GM21447 (cell line): ENCODE measurements at regions not wholly inside any gene's neighbourhood (a gene's known extent, or its start where the extent isn't known, plus 50 kb on each side); places are given as distances from the start of the nearest gene placed in this dataset.

ENCODE experiments used
- ATAC-seq: cut with Tn5 transposase; IDR thresholded peaks from one replicate; pipeline ENCODE4 v1.9.1; 2021; ENCODE audit not compliant: unreplicated experiment

- ATAC-seq, result no peak
Measured at GRCh38 chr7:156487811-156488533, 152.6 kb upstream of the RNF32 start.

- no peak for ATAC-seq
Measured at GRCh38 chr7:156480671-156481070, 159.9 kb upstream of the RNF32 start.

GRCh38 chr7:156479596-156479995, 161.0 kb upstream of the RNF32 start:
- ATAC-seq, result no peak

- no peak for ATAC-seq
Measured at GRCh38 chr7:156478486-156478885, 162.1 kb upstream of the RNF32 start.

- no peak for ATAC-seq
Measured at GRCh38 chr7:156475666-156476065, 164.9 kb upstream of the RNF32 start.

GRCh38 chr7:156475179-156475578, 165.4 kb upstream of the RNF32 start:
- no peak for ATAC-seq

DNA sequence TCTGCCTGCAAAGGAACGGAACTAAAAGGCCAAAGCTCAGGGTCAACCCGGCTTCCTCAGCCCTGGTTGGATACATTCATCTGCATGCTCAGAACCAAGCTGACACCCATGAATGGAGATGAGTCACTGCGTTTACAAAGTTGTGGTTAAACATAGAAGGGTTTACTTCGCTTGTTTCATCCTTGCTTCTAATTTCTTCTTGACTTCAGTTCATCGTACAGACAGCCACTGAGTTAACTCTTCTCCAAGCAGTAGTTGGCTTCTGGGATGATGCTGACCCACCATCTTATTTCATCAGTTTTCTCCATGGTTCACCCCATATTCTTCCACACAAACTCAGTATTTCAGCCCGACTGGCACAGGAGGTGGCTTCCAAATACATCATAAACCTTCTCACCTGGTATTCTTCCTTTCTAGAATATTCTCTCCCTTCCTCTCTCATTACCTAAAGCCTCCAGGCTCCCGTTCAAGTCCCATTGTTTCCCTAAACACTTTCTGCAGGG, 166.3 kb upstream of the RNF32 start:
- ATAC-seq, result no peak

DNA sequence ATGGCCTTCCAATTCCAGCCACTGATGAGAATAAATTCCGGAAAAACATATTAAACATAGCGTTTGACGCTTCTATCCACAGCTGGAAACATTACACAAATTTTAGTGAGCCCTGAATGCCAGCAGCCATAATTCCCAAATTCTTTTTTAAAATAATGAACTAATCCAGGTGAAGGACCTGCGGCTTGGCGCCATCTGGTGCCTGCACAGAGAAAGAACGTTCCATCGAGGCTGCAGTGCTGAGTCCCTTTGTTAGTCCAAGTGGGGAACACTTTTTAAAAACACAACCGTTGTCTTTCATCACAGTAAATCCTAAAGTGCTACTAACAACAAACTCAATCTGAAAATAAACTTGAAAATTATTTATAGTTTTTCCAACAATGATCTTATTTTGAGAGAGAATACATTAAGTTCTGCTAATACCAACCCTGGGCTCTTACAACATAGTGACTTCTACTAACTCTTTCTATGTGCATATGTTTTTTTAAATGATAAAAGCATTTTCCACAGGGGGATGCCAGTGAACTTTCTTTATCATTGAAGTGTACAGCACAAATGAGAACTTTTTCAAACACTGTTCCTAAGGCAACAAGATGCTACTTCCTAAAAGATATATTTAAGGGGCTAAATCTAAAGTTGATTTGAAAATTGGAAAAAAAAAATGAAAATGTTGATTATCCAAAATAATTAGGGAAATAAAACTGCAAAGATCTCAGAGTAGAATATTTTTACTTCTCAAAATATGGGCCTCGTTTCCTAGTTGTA, 166.9 kb upstream of the RNF32 start:
- no peak for ATAC-seq

GRCh38 chr7:156472267-156472666, 168.3 kb upstream of the RNF32 start:
- ATAC-seq, result no peak

- ATAC-seq, result no peak
Measured at GRCh38 chr7:156470399-156471320, 169.9 kb upstream of the RNF32 start.

DNA sequence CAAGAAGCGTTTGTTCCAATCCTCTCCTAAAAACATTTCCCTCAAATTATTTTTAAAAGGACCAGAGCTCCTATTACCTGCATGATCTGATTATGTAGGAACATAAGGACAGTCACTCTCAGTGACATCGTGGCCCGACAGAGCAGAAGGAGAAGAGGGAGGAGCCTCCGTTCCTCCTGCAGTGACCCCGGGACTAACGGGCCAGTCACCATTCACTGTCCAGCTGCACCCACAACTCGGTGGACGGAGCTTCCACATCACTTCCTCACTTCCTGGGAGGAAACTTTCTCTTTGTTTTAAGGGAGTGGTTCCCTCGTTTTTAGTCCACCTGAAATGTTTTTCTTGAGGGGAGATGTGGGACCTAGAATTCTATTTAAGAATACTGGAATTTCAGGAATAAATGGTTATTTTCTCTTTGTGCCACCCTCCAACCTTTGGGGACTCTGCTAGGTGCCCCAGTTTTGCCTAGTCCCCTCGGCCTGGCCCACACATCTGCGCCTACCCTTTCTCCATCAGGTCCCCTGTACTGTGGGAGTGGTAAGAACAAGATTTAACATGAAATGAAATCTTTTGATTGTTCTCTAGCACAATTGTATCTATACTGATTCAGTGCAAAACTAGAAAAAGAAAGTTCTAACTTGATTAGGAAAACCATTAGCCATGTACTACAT, 173.5 kb upstream of the RNF32 start:
- no peak for ATAC-seq

- no peak for ATAC-seq
Measured at GRCh38 chr7:156466272-156466671, 174.3 kb upstream of the RNF32 start.

DNA sequence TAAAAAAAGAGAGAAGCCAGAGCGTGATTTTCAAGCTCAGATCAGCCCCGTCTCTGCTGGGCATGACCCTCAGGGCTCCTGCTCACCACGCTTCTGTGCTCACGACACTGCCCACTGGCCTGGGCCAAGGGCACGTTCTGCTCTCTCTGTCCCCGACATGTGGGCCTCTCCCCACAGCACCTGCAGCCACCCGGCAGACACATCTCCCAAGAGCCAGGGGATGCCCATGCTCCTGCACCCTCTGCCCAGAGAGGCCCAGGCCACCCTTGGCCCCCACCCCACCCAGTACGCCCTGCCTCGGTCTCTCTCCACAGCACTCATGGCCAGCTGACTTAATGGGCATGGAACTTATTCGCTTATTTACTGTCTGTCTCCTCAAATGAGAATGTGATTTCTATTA, 175.4 kb upstream of the RNF32 start:
- ATAC-seq, result no peak

- ATAC-seq, result no peak
Measured at GRCh38 chr7:156464339-156464738, 176.2 kb upstream of the RNF32 start.

DNA sequence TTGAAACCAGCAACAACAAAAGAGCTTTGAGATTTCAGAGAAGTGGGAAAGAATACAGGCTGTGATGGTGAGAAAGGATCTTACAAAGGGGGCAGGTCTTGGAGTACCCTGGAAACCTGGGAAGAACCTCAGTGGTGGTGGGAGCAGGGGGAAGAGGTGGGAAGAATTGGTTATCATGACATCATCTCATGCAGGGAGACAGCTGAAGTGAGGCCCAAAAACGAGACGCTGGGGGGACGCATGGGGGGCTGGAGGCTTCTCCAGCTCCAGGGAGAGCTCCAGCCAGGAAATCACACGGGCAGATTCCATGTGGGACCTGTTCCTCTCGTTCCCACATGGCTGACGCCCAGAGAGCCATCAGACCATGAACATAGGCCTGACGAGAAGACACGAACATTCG, 177.3 kb upstream of the RNF32 start:
- ATAC-seq, result no peak

- no peak for ATAC-seq
Measured at GRCh38 chr7:156461881-156462665, 178.5 kb upstream of the RNF32 start.

DNA sequence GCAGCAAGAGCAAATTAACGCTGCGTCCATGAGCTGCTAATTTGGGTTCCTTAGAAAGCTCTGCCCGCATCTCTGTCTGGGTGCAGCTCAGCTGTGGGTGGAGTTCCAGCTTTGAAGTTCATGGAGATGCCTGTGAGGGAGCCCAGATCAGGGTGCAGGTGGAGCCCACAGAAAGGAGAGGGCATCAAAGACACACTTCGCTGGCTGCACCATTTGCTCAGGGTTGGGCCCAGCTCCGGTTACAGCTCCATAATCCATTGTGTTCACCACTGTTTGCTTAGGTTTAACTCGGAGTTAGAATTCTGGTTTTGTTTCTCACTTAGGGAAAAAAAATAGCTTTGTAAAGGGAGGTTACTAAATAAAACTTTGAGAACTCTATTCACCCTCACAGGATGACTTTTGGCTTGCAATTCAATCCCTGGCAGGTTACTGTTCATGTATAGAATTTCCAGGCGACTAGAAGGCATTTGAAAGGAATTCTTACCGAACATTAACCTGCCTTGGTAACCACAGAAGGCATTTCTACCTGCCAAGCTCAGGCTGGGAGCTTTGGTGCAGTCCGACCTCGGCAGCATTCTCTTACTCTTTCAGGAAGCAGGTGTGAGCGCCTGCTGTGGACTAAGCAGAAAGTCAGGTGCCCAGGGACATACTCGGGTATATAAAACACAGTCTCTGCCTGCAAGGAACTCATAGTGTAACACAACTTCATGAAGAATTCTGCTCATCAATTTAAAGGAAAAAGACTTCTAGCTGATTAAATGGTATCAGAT, 179.5 kb upstream of the RNF32 start:
- no peak for ATAC-seq

GRCh38 chr7:156459582-156459981, 181.0 kb upstream of the RNF32 start:
- no peak for ATAC-seq

DNA sequence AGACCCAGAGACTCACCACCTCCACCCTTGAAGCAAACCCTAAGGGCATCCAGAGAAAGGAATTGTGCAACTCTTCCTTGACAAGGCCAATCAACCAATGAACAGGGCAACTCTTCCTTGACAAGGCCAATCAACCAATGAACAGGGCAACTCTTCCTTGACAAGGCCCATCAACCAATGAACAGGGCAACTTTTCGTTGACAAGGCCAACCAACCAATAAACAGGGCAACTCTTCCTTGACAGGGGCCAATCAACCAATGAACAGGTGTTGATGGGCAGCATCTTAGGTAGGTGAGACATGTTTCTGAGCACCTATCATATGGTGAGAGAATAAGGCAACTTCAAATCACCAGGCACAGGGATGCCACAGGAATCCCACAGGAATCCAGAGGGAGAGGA, 181.5 kb upstream of the RNF32 start:
- ATAC-seq, result no peak
